Hematopoietic multipotent progenitor cell treated with erythropoietin and hydrocortisone succinate and interleukin-3 and kit ligand, for 8 days (in vitro differentiated cells): ENCODE measurements at regions not wholly inside any gene's neighbourhood (a gene's known extent, or its start where the extent isn't known, plus 50 kb on each side); places are given as distances from the start of the nearest gene placed in this dataset.

Experiments used
- DNase-seq: peaks from one replicate; pipeline ENCODE4 v3.0.0-alpha.2; 2015

- DNase-seq: no peak
These were observed 847.8 kb downstream of the SI start for GRCh38 chr3:164230385-164231094.

DNA sequence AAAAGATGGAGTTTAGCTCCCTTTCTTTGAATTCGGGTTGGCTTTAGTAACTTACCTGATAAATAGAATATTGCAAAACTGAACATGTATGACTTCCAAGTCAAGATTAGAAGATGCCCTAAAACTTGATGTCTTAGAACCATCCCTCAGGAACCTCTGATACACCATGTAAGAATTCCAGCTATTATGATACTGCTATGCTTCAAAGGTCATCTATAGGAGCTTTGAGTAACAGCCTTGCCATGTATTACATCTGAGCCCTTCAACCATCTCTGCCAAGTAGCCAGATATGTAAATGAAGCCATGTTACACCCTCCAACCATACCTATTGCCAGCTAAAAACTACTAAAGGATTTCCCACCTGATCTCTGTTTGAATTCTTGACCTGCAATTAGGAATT is 854.2 kb downstream of the SI start:
- DNase-seq: no peak

GRCh38 chr3:164222197-164222596 is 856.1 kb downstream of the SI start:
- no peak for DNase-seq

DNA sequence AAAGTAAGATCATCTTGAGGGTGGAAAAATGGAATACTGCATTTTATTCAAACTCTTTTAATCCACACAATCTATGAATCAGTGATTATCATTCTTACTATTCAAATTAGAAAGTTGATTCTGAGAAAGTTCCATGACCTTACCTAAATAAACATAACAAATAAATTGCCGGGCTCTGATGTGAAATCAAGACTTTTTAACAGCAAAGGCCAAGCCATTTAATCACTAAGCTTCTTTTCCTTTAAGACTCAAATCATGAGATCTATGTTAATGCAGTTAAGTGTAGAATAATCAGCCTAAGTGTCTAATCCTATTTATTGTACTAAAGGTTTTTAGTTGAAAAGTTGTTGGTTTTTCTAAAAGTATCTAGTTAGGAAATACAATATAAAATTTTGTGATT is 857.0 kb downstream of the SI start:
- no peak for DNase-seq

- no peak for DNase-seq
These were observed 868.9 kb downstream of the SI start for GRCh38 chr3:164209363-164209762.

- no peak for DNase-seq
These were observed 869.5 kb downstream of the SI start for GRCh38 chr3:164208821-164209220.

- DNase-seq: no peak
These were observed 870.2 kb downstream of the SI start for GRCh38 chr3:164208048-164208447.

- DNase-seq: no peak
These were observed 878.1 kb downstream of the SI start for GRCh38 chr3:164200053-164200823.

- no peak for DNase-seq
These were observed 881.8 kb downstream of the SI start for GRCh38 chr3:164196477-164196876.

DNA sequence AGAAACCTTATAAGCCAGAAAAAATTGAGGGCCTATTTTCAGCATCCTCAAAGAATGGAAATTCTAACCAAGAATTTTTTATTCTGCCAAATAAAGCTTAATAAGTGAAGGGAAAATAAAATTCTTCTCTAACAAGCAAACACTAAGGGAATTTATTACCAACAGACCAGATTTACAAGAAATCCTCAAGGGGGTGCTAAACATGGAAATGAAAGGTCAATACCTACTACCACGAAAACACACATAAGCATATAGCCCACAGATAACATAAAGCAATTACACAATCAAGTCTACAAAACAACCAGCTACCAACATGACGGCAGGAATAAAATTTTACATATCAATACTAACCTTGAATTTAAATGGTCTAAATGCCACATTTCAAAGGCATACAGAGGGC is 883.5 kb downstream of the SI start:
- no peak for DNase-seq

GRCh38 chr3:164192974-164193373 is 885.3 kb downstream of the SI start:
- no peak for DNase-seq

- DNase-seq: no peak
These were observed 887.7 kb downstream of the SI start for GRCh38 chr3:164190566-164190965.

DNA sequence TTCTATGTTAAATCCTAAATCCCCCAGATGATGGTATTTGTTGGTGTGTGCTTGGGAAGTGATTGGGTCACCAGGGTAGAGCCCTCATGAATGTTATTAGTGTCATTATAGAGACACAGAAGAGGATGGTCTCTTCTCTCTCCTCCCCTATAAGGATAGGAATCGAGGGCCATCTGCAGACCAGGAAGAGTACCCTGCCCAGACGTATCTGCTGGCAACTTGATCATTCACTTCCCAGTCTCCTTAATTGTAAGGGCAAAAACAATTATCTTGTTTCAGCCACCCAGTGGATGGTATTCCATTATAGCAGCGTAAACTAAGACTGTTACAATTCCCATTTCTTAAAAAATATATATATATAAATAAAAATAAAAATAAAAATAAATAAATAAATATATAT is 892.2 kb downstream of the SI start:
- DNase-seq: no peak

DNA sequence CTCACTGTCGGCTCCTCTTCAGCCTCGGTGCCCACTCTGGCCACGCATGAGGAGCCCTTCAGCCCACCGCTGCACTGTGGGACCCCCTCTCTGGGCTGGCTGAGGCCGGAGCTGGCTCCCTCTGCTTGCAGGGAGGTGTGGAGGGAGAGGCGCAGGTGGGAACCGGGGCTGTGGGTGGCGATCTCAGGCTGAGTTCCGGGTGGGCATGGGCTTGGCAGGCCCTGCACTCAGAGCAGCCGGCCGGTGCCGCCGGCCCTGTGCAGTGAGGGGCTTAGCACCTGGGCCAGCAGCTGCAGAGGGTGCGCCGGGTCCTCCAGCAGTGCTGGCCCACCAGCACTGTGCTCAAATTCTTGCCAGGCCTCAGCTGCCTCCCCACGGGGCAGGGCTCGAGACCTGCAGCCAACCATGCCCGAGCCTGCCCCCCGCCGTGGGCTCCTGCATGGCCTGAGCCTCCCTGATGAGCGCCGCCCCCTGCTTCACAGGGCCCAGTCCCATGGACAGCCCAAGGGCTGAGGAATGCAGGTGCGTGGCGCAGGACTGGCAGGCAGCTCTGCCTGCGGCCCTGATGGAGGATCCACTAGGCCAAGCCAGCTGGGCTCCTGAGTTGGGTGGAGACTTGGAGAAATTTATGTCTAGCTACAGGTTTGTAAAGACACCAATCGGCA is 899.1 kb downstream of the SI start:
- no peak for DNase-seq

GRCh38 chr3:164174059-164174458 is 904.2 kb downstream of the SI start:
- DNase-seq: no peak

DNA sequence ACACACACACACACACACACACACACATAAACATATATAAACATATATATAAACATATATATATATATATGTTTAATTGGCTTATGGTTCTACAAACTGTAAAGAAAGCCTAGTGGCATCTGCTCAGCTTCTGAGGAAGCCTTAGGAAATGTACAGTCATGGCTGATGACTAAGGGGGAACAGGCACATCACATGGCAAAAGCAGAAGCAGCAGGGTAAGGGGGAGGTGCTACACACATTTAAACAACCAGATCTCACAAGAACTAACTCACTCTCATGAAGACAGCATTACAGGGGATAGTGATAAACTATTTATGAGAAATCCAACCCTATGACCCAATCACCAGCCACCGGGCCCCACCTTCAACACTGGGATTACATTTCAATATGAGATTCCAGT is 922.9 kb downstream of the SI start:
- DNase-seq: no peak

- no peak for DNase-seq
These were observed 933.5 kb downstream of the SI start for GRCh38 chr3:164144824-164145223.

- no peak for DNase-seq
These were observed 945.4 kb downstream of the SI start for GRCh38 chr3:164132878-164133277.

GRCh38 chr3:164113371-164114332 is 964.6 kb downstream of the SI start:
- DNase-seq: no peak

DNA sequence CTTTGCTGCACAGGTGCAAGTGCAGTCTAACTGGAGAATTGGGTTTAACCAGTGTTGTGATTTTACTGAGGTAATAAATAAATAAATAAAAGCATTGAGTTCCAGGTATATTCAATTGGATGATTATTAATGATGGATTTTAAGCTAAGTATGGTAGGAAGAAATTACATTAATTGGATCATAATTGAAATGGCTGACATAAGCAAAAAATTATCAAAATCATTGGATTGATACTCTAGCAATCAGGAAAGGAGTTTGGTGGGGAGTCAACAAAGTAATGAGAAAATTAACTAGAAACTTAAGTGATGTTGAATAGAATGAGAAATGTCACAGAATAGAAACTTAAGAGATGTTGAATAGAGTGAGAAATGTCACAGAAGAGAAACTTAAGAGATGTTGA is 981.9 kb downstream of the SI start:
- DNase-seq: no peak

GRCh38 chr3:164095949-164096348 is 982.3 kb downstream of the SI start:
- DNase-seq: no peak

GRCh38 chr3:164095279-164095678 is 983.0 kb downstream of the SI start:
- no peak for DNase-seq

- no peak for DNase-seq
These were observed 983.8 kb downstream of the SI start for GRCh38 chr3:164094546-164094945.
